T-helper 1 cell treated with Interleukin-12 subunit alpha and Interleukin-12 subunit beta and Interleukin-4 antibody, amounts not matched to agents 30 ng/mL and 1 ng/mL, for 36 hours (primary cell): ENCODE measurements at regions not wholly inside any gene's neighbourhood (a gene's known extent, or its start where the extent isn't known, plus 50 kb on each side); places are given as distances from the start of the nearest gene placed in this dataset.
"Not testable (repeated sequence)": the region's sequence is repeated elsewhere in the genome, so short reads cannot be mapped to it uniquely, and the experiment has no call there.

Source experiments
- intact Hi-C: fragments of 100-400 bp; cut with micrococcal nuclease; formaldehyde crosslinking; loops from one replicate; pipeline ENCODE4 v1.15.1; 2024

GRCh38 chr11:44388828-44389657, 79.1 kb upstream of the ALX4 start:
- intact Hi-C loops = no loop called here

GRCh38 chr11:44389963-44390605, 80.1 kb upstream of the ALX4 start:
- intact Hi-C loops = no loop called here

- intact Hi-C loops = not testable (repeated sequence)
These were observed 81.1 kb upstream of the ALX4 start for GRCh38 chr11:44391004-44391403.

GRCh38 chr11:44396746-44397145, 86.8 kb upstream of the ALX4 start:
- intact Hi-C loops = not testable (repeated sequence)

GRCh38 chr11:44397586-44398178, 87.7 kb upstream of the ALX4 start:
- intact Hi-C loops = no loop called here

GRCh38 chr11:44398266-44399030, 88.5 kb upstream of the ALX4 start:
- intact Hi-C loops = no loop called here

GRCh38 chr11:44399968-44400367, 90.0 kb upstream of the ALX4 start:
- intact Hi-C loops = no loop called here

- intact Hi-C loops = no loop called here
These were observed 90.5 kb upstream of the ALX4 start for GRCh38 chr11:44400431-44400830.

- intact Hi-C loops = no loop called here
These were observed 92.6 kb upstream of the ALX4 start for GRCh38 chr11:44402466-44403075.

GRCh38 chr11:44403176-44403575, 93.2 kb upstream of the ALX4 start:
- intact Hi-C loops = no loop called here

- intact Hi-C loops = no loop called here
These were observed 93.8 kb upstream of the ALX4 start for GRCh38 chr11:44403587-44404273.

- intact Hi-C loops = no loop called here
These were observed 94.4 kb upstream of the ALX4 start for GRCh38 chr11:44404301-44404700.

- intact Hi-C loops = no loop called here
These were observed 94.9 kb upstream of the ALX4 start for GRCh38 chr11:44404736-44405395.

- intact Hi-C loops = no loop called here
These were observed 97.5 kb upstream of the ALX4 start for GRCh38 chr11:44407211-44407996.

GRCh38 chr11:44408141-44408540, 98.2 kb upstream of the ALX4 start:
- intact Hi-C loops = no loop called here

- intact Hi-C loops = no loop called here
These were observed 99.0 kb upstream of the ALX4 start for GRCh38 chr11:44408711-44409470.

- intact Hi-C loops = no loop called here
These were observed 99.8 kb upstream of the ALX4 start for GRCh38 chr11:44409558-44410236.

GRCh38 chr11:44416776-44417175, 106.8 kb upstream of the ALX4 start:
- intact Hi-C loops = no loop called here
